GM23338 (cell line): ENCODE measurements at regions not wholly inside any gene's neighbourhood (a gene's known extent, or its start where the extent isn't known, plus 50 kb on each side); places are given as distances from the start of the nearest gene placed in this dataset.

Source experiments
- CREB1 ChIP-seq: fragments of 250-450 bp; sonication (Bioruptor Pico); IDR thresholded peaks from 2 replicates; pipeline ENCODE4 v1.5.0; 2020; ENCODE audit warnings: low read depth, mild to moderate bottlenecking, moderate library complexity
- CTCF ChIP-seq, 2 experiments: fragments of 200-600 bp in 1 of 2; sonication (generic) in 1 of 2; conservative IDR thresholded peaks; 2 replicates each; pipeline versions ENCODE4 v1.5.1 to v1.6.1; 2016 to 2017; ENCODE audit warnings: antibody characterized with exemption in 2 of 2, low read depth in 2 of 2, mild to moderate bottlenecking in 2 of 2, moderate library complexity in 1 of 2
- ETS1 ChIP-seq: IDR thresholded peaks from 2 replicates; pipeline ENCODE4 v1.6.1; 2016; ENCODE audit warnings: antibody characterized with exemption
- EZH2 ChIP-seq: fragments of 200-600 bp; sonication (generic); IDR thresholded peaks from one replicate; pipeline ENCODE4 v1.8.0; 2017; ENCODE audit warnings: antibody characterized with exemption, mild to moderate bottlenecking, low read depth; ENCODE audit not compliant: unreplicated experiment
- EZH2phosphoT487 ChIP-seq: fragments of 200-600 bp; sonication (generic); IDR thresholded peaks from one replicate; pipeline ENCODE4 v1.8.1; 2018; ENCODE audit warnings: antibody characterized with exemption; ENCODE audit not compliant: unreplicated experiment
- JUNB ChIP-seq: IDR thresholded peaks from one replicate; pipeline ENCODE4 v1.6.1; 2016; ENCODE audit warnings: antibody characterized with exemption; ENCODE audit not compliant: unreplicated experiment
- NANOG ChIP-seq: IDR thresholded peaks from 2 replicates; pipeline ENCODE4 v1.6.1; 2016; ENCODE audit warnings: antibody characterized with exemption, borderline replicate concordance
- POLR2AphosphoS5 ChIP-seq: IDR thresholded peaks from 2 replicates; pipeline ENCODE4 v1.6.1; 2016; ENCODE audit warnings: antibody characterized with exemption, low read depth
- REST ChIP-seq: IDR thresholded peaks from one replicate; pipeline ENCODE4 v1.6.1; 2018; ENCODE audit warnings: antibody characterized with exemption; ENCODE audit not compliant: unreplicated experiment
- ZNF114 ChIP-seq: fragments of 250-450 bp; sonication (Bioruptor Pico); IDR thresholded peaks from 2 replicates; pipeline ENCODE4 v1.5.0; 2020; ENCODE audit warnings: mild to moderate bottlenecking, moderate library complexity

- no peak for TF ChIP-seq CTCF (conservative IDR thresholded peaks at IDR 0.05; ENCODE audit: low read depth in 2 of 2)
- TF ChIP-seq POLR2AphosphoS5 = no peak
- no peak for TF ChIP-seq CREB1 (CRISPR knock-in tag)
- TF ChIP-seq NANOG = no peak
- TF ChIP-seq ZNF114 (CRISPR knock-in tag) = no peak
- no peak for TF ChIP-seq ETS1
- TF ChIP-seq EZH2phosphoT487 = no peak
- TF ChIP-seq EZH2 = no peak
- TF ChIP-seq JUNB = no peak
- TF ChIP-seq REST = no peak
These were observed 694.9 kb downstream of the GALR1 start for GRCh38 chr18:77944533-77944932.
